Panc1 (cell line): ENCODE measurements at regions not wholly inside any gene's neighbourhood (a gene's known extent, or its start where the extent isn't known, plus 50 kb on each side); places are given as distances from the start of the nearest gene placed in this dataset.

Source experiments
- ATAC-seq: fragments of 200-7000 bp; cut with Tn5 transposase; 2 replicates; pipeline ENCODE4 v1.9.1; 2020; ENCODE audit warnings: mild to moderate bottlenecking, moderate library complexity
- BruUV-seq: library from RNA; stranded (reverse); fragments of 400-500 nt; replicated peaks from 2 replicates; lab custom pipeline; 2021; lab: Mats Ljungman, UMichigan
- CTCF ChIA-PET: fragments of 300-600 bp; sonication (Branson Sonifier 250); formaldehyde crosslinking; loops from one replicate; lab custom pipeline; 2022; ENCODE audit warnings: antibody characterized with exemption; lab: Charles Lee
- POLR2A ChIA-PET: fragments of 300-600 bp; sonication (Branson Sonifier 250); formaldehyde crosslinking; loops from one replicate; lab custom pipeline; 2022; ENCODE audit warnings: antibody characterized with exemption; lab: Charles Lee
- DNase-seq: peaks from one replicate; pipeline ENCODE4 v3.0.0-alpha.2; 2010; ENCODE audit warnings: low read depth, low spot score
- H3K27ac ChIP-seq: 2 replicates; pipeline ENCODE4 v1.5.1; 2011; ENCODE audit warnings: mild to moderate bottlenecking, low read length, inconsistent platforms
- H3K27me3 ChIP-seq: fragments of 200-500 bp; sonication (Bioruptor generic); 2 replicates; pipeline ENCODE4 v1.6.0; 2014; ENCODE audit warnings: low read length, inconsistent platforms; ENCODE audit not compliant: control insufficient read depth, insufficient read depth
- H3K36me3 ChIP-seq: fragments of 200-500 bp; sonication (Bioruptor generic); 2 replicates; pipeline ENCODE4 v1.5.1; 2014; ENCODE audit warnings: inconsistent platforms, mild to moderate bottlenecking, low read length, moderate library complexity; ENCODE audit not compliant: control insufficient read depth, insufficient read depth
- H3K4me1 ChIP-seq: 2 replicates; pipeline ENCODE4 v1.5.1; 2011; ENCODE audit warnings: inconsistent platforms, mild to moderate bottlenecking, low read length, moderate library complexity; ENCODE audit not compliant: control insufficient read depth, insufficient read depth
- H3K4me3 ChIP-seq, 2 experiments: 2 replicates each; pipeline ENCODE4 v1.5.1; 2011 to 2012; ENCODE audit warnings: low read depth in 2 of 2, low read length in 2 of 2, mild to moderate bottlenecking in 2 of 2, inconsistent platforms in 1 of 2, moderate library complexity in 1 of 2
- H3K9me3 ChIP-seq: fragments of 200-500 bp; sonication (Bioruptor generic); 2 replicates; pipeline ENCODE4 v1.5.1; 2014; ENCODE audit warnings: low read depth, mild to moderate bottlenecking, inconsistent platforms, low read length, moderate library complexity; ENCODE audit not compliant: control insufficient read depth, insufficient read depth
- CTCF ChIP-seq: fragments of 450-650 bp; IDR thresholded peaks from 2 replicates; pipeline ENCODE4 v1.5.1; 2017; ENCODE audit warnings: mild to moderate bottlenecking
- POLR2AphosphoS5 ChIP-seq: IDR thresholded peaks from 2 replicates; pipeline ENCODE4 v1.6.1; 2012; ENCODE audit warnings: mild to moderate bottlenecking, low read depth, low read length, moderate library complexity
- REST ChIP-seq, 2 experiments: IDR thresholded peaks; 2 replicates each; pipeline ENCODE4 v1.6.1; 2011 to 2012; ENCODE audit warnings: low read depth in 2 of 2, control low read depth in 1 of 2, low read length in 1 of 2, mild to moderate bottlenecking in 1 of 2, moderate library complexity in 1 of 2; ENCODE audit not compliant: insufficient read depth in 1 of 2
- SIN3A ChIP-seq: IDR thresholded peaks from 2 replicates; pipeline ENCODE4 v1.6.1; 2012; ENCODE audit warnings: low read depth, mild to moderate bottlenecking, low read length, moderate library complexity, borderline replicate concordance; ENCODE audit not compliant: insufficient read depth
- TCF7L2 ChIP-seq: IDR thresholded peaks from 2 replicates; pipeline ENCODE4 v1.6.1; 2011; ENCODE audit warnings: mild to moderate bottlenecking, low read depth, low read length, inconsistent platforms
- in situ Hi-C: cut with HindIII; loops from 2 replicates; pipeline ENCODE4 v1.10.0; 2016; ENCODE audit warnings: low sequenced_read_pairs, low pct_unique_long_range_greater_than_20kb
- intact Hi-C: fragments of 100-400 bp; cut with micrococcal nuclease; formaldehyde crosslinking; loops from one replicate; pipeline ENCODE4 v1.10.0; 2022; ENCODE audit not compliant: unreplicated experiment

GRCh38 chr14:26097852-26098251 is 500.0 kb downstream of the NOVA1 start:
- ATAC-seq = no peak
- H3K27ac ChIP-seq = no peak overlapping the region
- no peak overlapping the region for H3K4me3 ChIP-seq
- no peaks in the 10 kb centered on the region for H3K36me3 ChIP-seq
- no peaks in the 10 kb centered on the region for H3K4me1 ChIP-seq
- intact Hi-C loops = no loop called here
- TF ChIP-seq POLR2AphosphoS5 = no peak
- CTCF ChIA-PET = no interaction called here
- in situ Hi-C loops = no loop called here
- DNase-seq = no peak
- H3K27me3 ChIP-seq = no peaks in the 10 kb centered on the region
- H3K9me3 ChIP-seq = no peaks in the 10 kb centered on the region
- POLR2A ChIA-PET = no interaction called here
- BruUV-seq = no TSS peak

- intact Hi-C loops = no loop called here
- ChIA-PET POLR2A (no interaction called here), CTCF (no interaction called here)
- no peak for DNase-seq
- BruUV-seq = no TSS peak
- H3K36me3 ChIP-seq = no peaks in the 10 kb centered on the region
- H3K27ac ChIP-seq = no peak overlapping the region
- no peak overlapping the region for H3K4me3 ChIP-seq
- H3K27me3 ChIP-seq = no peaks in the 10 kb centered on the region
- ATAC-seq = no peak
- H3K4me1 ChIP-seq = no peaks in the 10 kb centered on the region
- H3K9me3 ChIP-seq = no peaks in the 10 kb centered on the region
- TF ChIP-seq TCF7L2 (no peak), CTCF (no peak), SIN3A (no peak), POLR2AphosphoS5 (no peak)
- in situ Hi-C loops = no loop called here
These were observed 509.6 kb downstream of the NOVA1 start for GRCh38 chr14:26088275-26088674.

GRCh38 chr14:26081043-26081442 is 516.8 kb downstream of the NOVA1 start:
- ATAC-seq = no peak
- intact Hi-C loops (no loop called here), in situ Hi-C loops (no loop called here)
- ChIA-PET CTCF (no interaction called here), POLR2A (no interaction called here)
- Histone ChIP-seq H3K4me1 (no peaks in the 10 kb centered on the region), H3K27me3 (no peaks in the 10 kb centered on the region), H3K27ac (no peak overlapping the region), H3K36me3 (no peaks in the 10 kb centered on the region), H3K4me3 (no peak overlapping the region), H3K9me3 (peaks cover 5% of the 10 kb centered on the region)
- no peak for DNase-seq
- TF ChIP-seq CTCF (no peak), SIN3A (no peak), TCF7L2 (no peak), REST (IDR thresholded peaks at IDR 0.05; ENCODE audit: insufficient read depth in 1 of 2, low read depth in 2 of 2, low read length in 1 of 2) (no peak), POLR2AphosphoS5 (no peak)
- BruUV-seq = no TSS peak
